Tibial nerve (tissue), 4 donors: ENCODE measurements at regions not wholly inside any gene's neighbourhood (a gene's known extent, or its start where the extent isn't known, plus 50 kb on each side); places are given as distances from the start of the nearest gene placed in this dataset.

Experiments
- DNase-seq, 2 donors: peaks; one replicate each; pipeline ENCODE4 v3.0.0-alpha.2; 2019; ENCODE audit warnings: low spot score in 2 of 2
- H3K27ac ChIP-seq, 4 donors: fragments of 200-600 bp; sonication (generic) in 3 of 4; one replicate each; pipeline ENCODE4 v1.5.1; 2017 to 2019; ENCODE audit warnings: mild to moderate bottlenecking in 1 of 4
- H3K27me3 ChIP-seq, 2 donors: fragments of 200-600 bp; sonication (generic) in 1 of 2; one replicate each; pipeline versions ENCODE4 v1.5.1 to v1.6.0; 2017 to 2019
- H3K36me3 ChIP-seq, 3 donors: fragments of 200-600 bp; sonication (generic); one replicate each; pipeline ENCODE4 v1.5.1; 2018 to 2019
- H3K4me1 ChIP-seq, 4 donors: fragments of 200-600 bp; sonication (generic) in 3 of 4; one replicate each; pipeline ENCODE4 v1.5.1; 2017 to 2019
- H3K4me3 ChIP-seq, 4 donors: fragments of 200-600 bp; sonication (generic) in 3 of 4; one replicate each; pipeline ENCODE4 v1.5.1; 2017 to 2019; ENCODE audit warnings: mild to moderate bottlenecking in 1 of 4, moderate library complexity in 1 of 4
- H3K9me3 ChIP-seq, 4 donors: fragments of 200-600 bp; sonication (generic) in 3 of 4; one replicate each; pipeline ENCODE4 v1.5.1; 2017 to 2019
- EP300 ChIP-seq, 2 donors: sonication (generic); formaldehyde crosslinking; IDR thresholded peaks; one replicate each; pipeline ENCODE4 v1.6.1; 2017; ENCODE audit warnings: antibody characterized with exemption in 2 of 2, mild to moderate bottlenecking in 1 of 2
- POLR2A ChIP-seq, 2 donors: fragments of 450-650 bp; IDR thresholded peaks; one replicate each; pipeline ENCODE4 v1.6.1; 2017; ENCODE audit warnings: antibody characterized with exemption in 2 of 2, mild to moderate bottlenecking in 2 of 2, moderate library complexity in 2 of 2
- WGBS, 2 donors: methylation state at CpG; one replicate each; pipeline ENCODE4 v1.1.5; 2018; 5-methylcytosine and 5-hydroxymethylcytosine counted together
- TF ChIP-seq, protein P1 (sequence below), 5 experiments: fragments of 200-600 bp in 3 of 5; fragments of 450-650 bp in 2 of 5; sonication (generic) in 3 of 5; IDR thresholded peaks; one replicate each; pipeline ENCODE4 v1.5.1; 2016 to 2019; ENCODE audit warnings: antibody characterized with exemption in 5 of 5, mild to moderate bottlenecking in 3 of 5, moderate library complexity in 2 of 5

DNA sequence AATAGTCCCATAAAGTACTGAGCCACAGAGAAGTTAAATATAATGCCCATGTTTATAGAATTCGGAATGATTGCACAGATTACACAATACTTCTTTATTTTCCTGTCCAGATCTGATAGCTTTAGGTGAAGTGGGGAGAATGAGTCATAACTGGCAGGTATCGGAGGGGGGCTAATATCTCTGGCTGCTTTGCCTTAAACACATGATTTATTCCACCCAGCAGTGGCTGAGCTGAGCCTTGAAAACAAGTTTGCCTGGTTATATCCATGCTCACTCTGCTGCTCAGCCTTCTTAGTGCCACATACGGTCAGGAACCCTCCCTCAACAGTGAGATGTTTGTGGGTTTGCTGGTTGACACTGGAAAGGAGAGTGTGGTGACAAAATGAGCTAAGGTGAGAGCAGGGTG is 119.7 kb upstream of the ZNF648 start:
- no peak for DNase-seq
- no peaks in the 10 kb centered on the region for H3K36me3 ChIP-seq
- H3K9me3 ChIP-seq, result no peaks in the 10 kb centered on the region
- H3K27me3 ChIP-seq, result no peaks in the 10 kb centered on the region
- H3K4me1 ChIP-seq, result peaks cover 0 to 5% (median 2%) of the 10 kb centered on the region in 4 donors
- H3K27ac ChIP-seq, result no peak overlapping the region
- 72 to 73% methylated on average over 3 of the region's 3 CpGs for WGBS, 2 donors
- no peak overlapping the region for H3K4me3 ChIP-seq
- TF ChIP-seq POLR2A (IDR thresholded peaks at IDR 0.05), result no peak

DNA sequence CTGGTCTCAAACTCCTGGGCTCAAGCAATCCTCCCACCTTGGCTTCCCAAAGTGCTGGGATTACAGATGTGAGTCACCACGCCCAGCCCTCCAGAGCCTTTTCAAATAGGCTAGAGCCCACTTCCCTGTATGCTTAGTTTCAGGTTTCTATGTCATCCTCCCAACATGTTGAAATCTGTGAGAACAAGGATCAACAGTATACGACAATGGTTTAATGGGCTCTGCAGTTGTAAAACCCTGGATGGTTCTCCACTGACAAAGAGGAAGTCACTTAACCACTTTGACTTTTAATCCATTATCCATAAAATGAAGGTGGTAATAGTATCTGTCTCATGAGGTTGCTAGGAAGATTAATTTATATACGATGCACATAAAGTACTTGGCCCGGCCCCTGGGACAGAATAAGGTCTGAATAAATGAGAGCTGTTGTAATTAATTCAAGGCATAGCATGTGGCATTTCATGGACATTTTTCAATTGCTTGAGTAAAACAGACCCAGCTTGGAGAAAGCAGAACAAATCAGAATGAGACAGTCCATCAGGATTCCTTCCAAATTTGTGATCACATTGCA is 113.9 kb upstream of the ZNF648 start:
- WGBS, 2 donors, result 73 to 76% methylated on average over 4 of the region's 4 CpGs
- H3K27ac ChIP-seq, result peak overlapping the region in 1 of 4 donors; percentile 6

DNA sequence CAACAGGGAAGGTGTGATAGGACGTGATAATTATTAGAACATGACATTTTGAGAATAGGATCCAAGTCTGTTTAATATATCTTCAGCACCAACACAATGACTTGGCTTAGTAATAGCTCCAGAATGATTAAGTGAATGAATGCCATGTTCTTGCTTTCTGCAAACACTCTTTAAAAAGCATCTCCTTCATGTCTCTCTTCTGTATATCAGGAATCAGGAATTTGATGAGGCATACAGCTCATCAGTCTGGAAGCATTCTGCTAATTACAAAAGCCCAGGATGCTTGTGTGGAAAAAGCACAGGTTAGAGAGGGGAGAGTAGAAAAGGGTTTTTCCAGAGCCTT is 113.0 kb upstream of the ZNF648 start:
- Histone ChIP-seq H3K27ac (peak overlapping the region in 2 of 4 donors; percentile 61 to 74), H3K36me3 (no peaks in the 10 kb centered on the region), H3K4me3 (no peak overlapping the region), H3K9me3 (no peaks in the 10 kb centered on the region), H3K4me1 (peaks cover 0 to 27% (median 6%) of the 10 kb centered on the region in 4 donors), H3K27me3 (no peaks in the 10 kb centered on the region)
- WGBS, 2 donors, result 54 to 74% methylated on average over 1 of the region's 1 CpG
- TF ChIP-seq EP300 (IDR thresholded peaks at IDR 0.05) (no peak), POLR2A (IDR thresholded peaks at IDR 0.05) (no peak)
- TF ChIP-seq, protein P1, sequence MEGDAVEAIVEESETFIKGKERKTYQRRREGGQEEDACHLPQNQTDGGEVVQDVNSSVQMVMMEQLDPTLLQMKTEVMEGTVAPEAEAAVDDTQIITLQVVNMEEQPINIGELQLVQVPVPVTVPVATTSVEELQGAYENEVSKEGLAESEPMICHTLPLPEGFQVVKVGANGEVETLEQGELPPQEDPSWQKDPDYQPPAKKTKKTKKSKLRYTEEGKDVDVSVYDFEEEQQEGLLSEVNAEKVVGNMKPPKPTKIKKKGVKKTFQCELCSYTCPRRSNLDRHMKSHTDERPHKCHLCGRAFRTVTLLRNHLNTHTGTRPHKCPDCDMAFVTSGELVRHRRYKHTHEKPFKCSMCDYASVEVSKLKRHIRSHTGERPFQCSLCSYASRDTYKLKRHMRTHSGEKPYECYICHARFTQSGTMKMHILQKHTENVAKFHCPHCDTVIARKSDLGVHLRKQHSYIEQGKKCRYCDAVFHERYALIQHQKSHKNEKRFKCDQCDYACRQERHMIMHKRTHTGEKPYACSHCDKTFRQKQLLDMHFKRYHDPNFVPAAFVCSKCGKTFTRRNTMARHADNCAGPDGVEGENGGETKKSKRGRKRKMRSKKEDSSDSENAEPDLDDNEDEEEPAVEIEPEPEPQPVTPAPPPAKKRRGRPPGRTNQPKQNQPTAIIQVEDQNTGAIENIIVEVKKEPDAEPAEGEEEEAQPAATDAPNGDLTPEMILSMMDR (IDR thresholded peaks at IDR 0.05), result no peak
- no peak for DNase-seq

More for the DNA sequence above, 113.9 kb upstream of the ZNF648 start:
- no peaks in the 10 kb centered on the region for H3K27me3 ChIP-seq
- H3K4me1 ChIP-seq, result peaks cover 0 to 26% (median 6%) of the 10 kb centered on the region in 4 donors
- DNase-seq, result no peak
- TF ChIP-seq EP300 (IDR thresholded peaks at IDR 0.05) (peak in 1 of 2 donors; percentile 28), POLR2A (IDR thresholded peaks at IDR 0.05) (no peak)
- TF ChIP-seq, protein P1 (IDR thresholded peaks at IDR 0.05), result no peak
- H3K4me3 ChIP-seq, result no peak overlapping the region
- H3K9me3 ChIP-seq, result no peaks in the 10 kb centered on the region
- H3K36me3 ChIP-seq, result no peaks in the 10 kb centered on the region

DNA sequence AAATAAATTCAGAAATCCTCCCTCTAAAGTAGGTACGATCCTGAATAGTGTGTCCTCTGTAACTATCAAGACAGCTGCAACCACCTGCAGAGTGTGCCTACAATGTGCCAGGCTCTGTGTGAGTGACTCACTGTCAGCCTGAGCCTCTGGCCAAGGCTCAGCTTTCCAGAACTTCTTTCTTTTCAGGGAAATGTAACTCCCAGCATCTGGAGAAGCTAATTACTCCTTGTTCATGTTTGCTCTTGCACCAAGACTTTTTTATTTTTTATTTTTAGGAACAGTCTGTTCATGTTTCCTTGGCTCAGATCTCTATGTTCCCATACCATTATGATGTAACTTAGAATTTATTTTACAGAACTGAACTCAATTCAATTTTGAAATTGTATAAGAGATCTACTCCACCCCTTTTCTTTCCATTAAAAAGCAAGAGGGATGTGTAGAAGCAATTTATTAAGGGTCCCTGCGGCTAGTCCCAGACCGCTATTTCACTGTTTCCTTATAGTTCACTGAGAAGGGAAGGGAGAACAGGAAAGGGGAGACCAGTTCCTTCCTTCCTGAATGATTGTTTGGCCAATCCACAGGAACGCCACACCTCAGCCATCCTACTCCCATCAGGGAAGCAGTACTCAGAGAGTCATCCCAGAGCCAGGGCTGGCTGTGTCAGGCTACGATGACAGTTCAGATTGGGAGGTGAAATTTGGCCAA is 112.4 kb upstream of the ZNF648 start:
- Histone ChIP-seq H3K36me3 (no peaks in the 10 kb centered on the region), H3K9me3 (no peaks in the 10 kb centered on the region), H3K27ac (peak overlapping the region in 2 of 4 donors; percentile 61 to 74), H3K27me3 (no peaks in the 10 kb centered on the region), H3K4me1 (peaks cover 0 to 29% (median 6%) of the 10 kb centered on the region in 4 donors), H3K4me3 (no peak overlapping the region)
- WGBS, 2 donors, result 75 to 80% methylated on average over 5 of the region's 5 CpGs
- TF ChIP-seq, protein P1 (IDR thresholded peaks at IDR 0.05), result no peak
- peak; percentile 78 to 84 for TF ChIP-seq EP300 (IDR thresholded peaks at IDR 0.05)
- DNase-seq, result no peak

DNA sequence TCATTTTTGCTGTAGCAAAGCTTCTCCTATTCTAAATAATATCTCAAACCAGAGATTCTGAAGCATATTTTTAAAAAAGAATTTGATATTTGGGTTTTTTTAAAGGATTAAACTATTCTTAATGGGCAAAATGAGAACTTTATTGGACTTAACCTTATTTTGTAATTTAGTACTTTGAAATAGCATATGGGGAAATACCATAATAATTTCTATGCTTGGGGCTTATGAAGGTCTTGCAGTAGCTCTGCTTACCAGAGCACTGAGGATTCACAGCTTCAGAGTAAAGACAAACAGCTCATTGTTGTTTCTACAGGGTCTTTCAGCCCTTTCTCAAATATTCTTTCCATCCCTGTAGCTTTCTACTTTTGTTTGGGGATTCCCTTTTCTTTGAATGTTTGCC is 111.2 kb upstream of the ZNF648 start:
- Histone ChIP-seq H3K9me3 (no peaks in the 10 kb centered on the region), H3K27ac (peak overlapping the region in 1 of 4 donors; percentile 15), H3K36me3 (no peaks in the 10 kb centered on the region), H3K4me1 (peaks cover 0 to 36% (median 6%) of the 10 kb centered on the region in 4 donors), H3K27me3 (no peaks in the 10 kb centered on the region), H3K4me3 (no peak overlapping the region)
- TF ChIP-seq POLR2A (IDR thresholded peaks at IDR 0.05) (no peak), EP300 (IDR thresholded peaks at IDR 0.05) (no peak)
- TF ChIP-seq, protein P1 (IDR thresholded peaks at IDR 0.05), result no peak
- no peak for DNase-seq
